SK-N-MC (cell line): ENCODE measurements at regions not wholly inside any gene's neighbourhood (a gene's known extent, or its start where the extent isn't known, plus 50 kb on each side); places are given as distances from the start of the nearest gene placed in this dataset.

Experiments used
- EZH2 ChIP-seq: fragments of 200-600 bp; sonication (generic); IDR thresholded peaks from one replicate; pipeline ENCODE4 v1.6.1; 2017; ENCODE audit warnings: antibody characterized with exemption
- POLR2AphosphoS5 ChIP-seq: IDR thresholded peaks from 2 replicates; pipeline ENCODE4 v1.6.1; 2012; ENCODE audit warnings: mild to moderate bottlenecking, low read depth, low read length, borderline replicate concordance

DNA sequence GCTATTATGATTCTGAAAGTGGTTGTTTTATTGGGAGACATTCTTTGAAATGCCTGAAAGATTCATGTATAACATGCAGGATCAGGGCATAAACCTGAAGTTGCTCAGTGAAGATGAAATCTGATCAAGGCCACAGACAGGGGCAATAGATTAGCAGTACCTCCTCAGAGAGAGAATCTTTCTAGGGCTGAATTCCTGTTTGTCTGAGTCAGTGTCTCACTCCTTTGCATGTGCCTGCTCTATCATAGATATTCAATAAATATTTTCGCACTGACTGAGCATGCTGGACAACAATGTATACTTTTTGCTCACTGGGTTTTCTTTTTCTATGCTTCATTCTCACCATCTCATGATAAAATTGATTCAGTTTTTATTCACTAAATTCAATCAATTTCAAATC is 49.8 kb upstream of the PFN2 start:
- TF ChIP-seq EZH2 (no peak), POLR2AphosphoS5 (no peak)
